Activated CD4-positive, alpha-beta memory T cell treated with anti-CD3 and anti-CD28 coated beads, Interleukin-2, amount 10 ng/mL, durations not matched to agents 7 days and 5 days (primary cell): ENCODE measurements at regions not wholly inside any gene's neighbourhood (a gene's known extent, or its start where the extent isn't known, plus 50 kb on each side); places are given as distances from the start of the nearest gene placed in this dataset.

ENCODE experiments used
- CTCF ChIA-PET: fragments of 350-600 bp; sonication (Branson Sonifier 250); formaldehyde crosslinking; loops from one replicate; lab custom pipeline; 2021; ENCODE audit warnings: antibody characterized with exemption, inconsistent platforms; lab: Charles Lee
- POLR2A ChIA-PET: fragments of 350-600 bp; sonication (Branson Sonifier 250); formaldehyde crosslinking; loops from one replicate; lab custom pipeline; 2021; ENCODE audit warnings: antibody characterized with exemption; lab: Charles Lee
- DNase-seq: peaks from one replicate; pipeline ENCODE4 v3.0.0-alpha.2; 2020
- H3K27ac Mint-ChIP-seq: one replicate; pipeline ENCODE4 v1.8.0; 2021; ENCODE audit warnings: mild to moderate bottlenecking, mixed read lengths
- H3K27me3 Mint-ChIP-seq: one replicate; pipeline ENCODE4 v1.8.0; 2021; ENCODE audit warnings: mixed read lengths
- H3K36me3 Mint-ChIP-seq: one replicate; pipeline ENCODE4 v1.8.0; 2021; ENCODE audit warnings: low read depth, mixed read lengths
- H3K4me1 Mint-ChIP-seq: one replicate; pipeline ENCODE4 v1.8.0; 2021; ENCODE audit warnings: mixed read lengths
- H3K4me3 Mint-ChIP-seq: one replicate; pipeline ENCODE4 v1.8.0; 2021; ENCODE audit warnings: mild to moderate bottlenecking, mixed read lengths
- H3K9me3 Mint-ChIP-seq: one replicate; pipeline ENCODE4 v1.8.0; 2021; ENCODE audit warnings: mixed read lengths

GRCh38 chr10:130901311-130902165 is 410.0 kb downstream of the TCERG1L start:
- Mint-ChIP-seq H3K36me3 (no peaks in the 10 kb centered on the region), H3K4me1 (no peaks in the 10 kb centered on the region), H3K27ac (no peak overlapping the region), H3K4me3 (no peak overlapping the region), H3K9me3 (no peaks in the 10 kb centered on the region), H3K27me3 (no peaks in the 10 kb centered on the region)
- ChIA-PET POLR2A (no interaction called here), CTCF (no interaction called here)
- no peak for DNase-seq

- H3K4me1 Mint-ChIP-seq = no peaks in the 10 kb centered on the region
- peaks cover 2% of the 10 kb centered on the region for H3K9me3 Mint-ChIP-seq
- H3K27me3 Mint-ChIP-seq = no peaks in the 10 kb centered on the region
- POLR2A ChIA-PET = no interaction called here
- DNase-seq = no peak
- CTCF ChIA-PET = no interaction called here
- no peaks in the 10 kb centered on the region for H3K36me3 Mint-ChIP-seq
- no peak overlapping the region for H3K27ac Mint-ChIP-seq
- H3K4me3 Mint-ChIP-seq = no peak overlapping the region
Observed at GRCh38 chr10:130902471-130902870, 409.1 kb downstream of the TCERG1L start.

- Mint-ChIP-seq H3K4me1 (no peaks in the 10 kb centered on the region), H3K9me3 (peaks cover 4% of the 10 kb centered on the region), H3K36me3 (no peaks in the 10 kb centered on the region), H3K27ac (no peak overlapping the region), H3K4me3 (no peak overlapping the region), H3K27me3 (no peaks in the 10 kb centered on the region)
- DNase-seq = no peak
- ChIA-PET CTCF (no interaction called here), POLR2A (no interaction called here)
Observed at GRCh38 chr10:130902929-130903328, 408.6 kb downstream of the TCERG1L start.

GRCh38 chr10:130904676-130905075 is 406.8 kb downstream of the TCERG1L start:
- Mint-ChIP-seq H3K4me1 (no peaks in the 10 kb centered on the region), H3K36me3 (no peaks in the 10 kb centered on the region), H3K9me3 (peaks cover 4% of the 10 kb centered on the region), H3K4me3 (no peak overlapping the region), H3K27ac (no peak overlapping the region), H3K27me3 (no peaks in the 10 kb centered on the region)
- CTCF ChIA-PET = no interaction called here
- POLR2A ChIA-PET = no interaction called here
- DNase-seq = no peak

- no peaks in the 10 kb centered on the region for H3K4me1 Mint-ChIP-seq
- CTCF ChIA-PET = no interaction called here
- no peak overlapping the region for H3K4me3 Mint-ChIP-seq
- H3K27ac Mint-ChIP-seq = no peak overlapping the region
- DNase-seq = no peak
- peaks cover 4% of the 10 kb centered on the region for H3K9me3 Mint-ChIP-seq
- no peaks in the 10 kb centered on the region for H3K27me3 Mint-ChIP-seq
- POLR2A ChIA-PET = no interaction called here
- no peaks in the 10 kb centered on the region for H3K36me3 Mint-ChIP-seq
Observed at GRCh38 chr10:130905386-130905785, 406.1 kb downstream of the TCERG1L start.

GRCh38 chr10:130905921-130906320 is 405.6 kb downstream of the TCERG1L start:
- H3K27me3 Mint-ChIP-seq = no peaks in the 10 kb centered on the region
- no peaks in the 10 kb centered on the region for H3K4me1 Mint-ChIP-seq
- no peak for DNase-seq
- no peak overlapping the region for H3K27ac Mint-ChIP-seq
- H3K4me3 Mint-ChIP-seq = no peak overlapping the region
- no peaks in the 10 kb centered on the region for H3K36me3 Mint-ChIP-seq
- peaks cover 4% of the 10 kb centered on the region for H3K9me3 Mint-ChIP-seq
- ChIA-PET CTCF (no interaction called here), POLR2A (no interaction called here)

- H3K27me3 Mint-ChIP-seq = no peaks in the 10 kb centered on the region
- H3K9me3 Mint-ChIP-seq = peaks cover 14% of the 10 kb centered on the region
- H3K36me3 Mint-ChIP-seq = no peaks in the 10 kb centered on the region
- no peak for DNase-seq
- no peak overlapping the region for H3K27ac Mint-ChIP-seq
- H3K4me3 Mint-ChIP-seq = no peak overlapping the region
- POLR2A ChIA-PET = no interaction called here
- H3K4me1 Mint-ChIP-seq = no peaks in the 10 kb centered on the region
- CTCF ChIA-PET = no interaction called here
Observed at GRCh38 chr10:130910848-130911247, 400.7 kb downstream of the TCERG1L start.

GRCh38 chr10:130913844-130914243 is 397.7 kb downstream of the TCERG1L start:
- Mint-ChIP-seq H3K27ac (no peak overlapping the region), H3K36me3 (no peaks in the 10 kb centered on the region), H3K27me3 (no peaks in the 10 kb centered on the region), H3K4me3 (no peak overlapping the region), H3K9me3 (peaks cover 9% of the 10 kb centered on the region), H3K4me1 (no peaks in the 10 kb centered on the region)
- CTCF ChIA-PET = no interaction called here
- POLR2A ChIA-PET = no interaction called here
- no peak for DNase-seq

GRCh38 chr10:130914367-130914766 is 397.2 kb downstream of the TCERG1L start:
- Mint-ChIP-seq H3K9me3 (peaks cover 9% of the 10 kb centered on the region), H3K4me1 (no peaks in the 10 kb centered on the region), H3K4me3 (no peak overlapping the region), H3K36me3 (no peaks in the 10 kb centered on the region), H3K27ac (no peak overlapping the region), H3K27me3 (no peaks in the 10 kb centered on the region)
- ChIA-PET CTCF (no interaction called here), POLR2A (no interaction called here)
- no peak for DNase-seq

GRCh38 chr10:130915065-130915464 is 396.5 kb downstream of the TCERG1L start:
- no peak overlapping the region for H3K27ac Mint-ChIP-seq
- H3K4me3 Mint-ChIP-seq = no peak overlapping the region
- CTCF ChIA-PET = no interaction called here
- no peak for DNase-seq
- POLR2A ChIA-PET = no interaction called here
- H3K4me1 Mint-ChIP-seq = no peaks in the 10 kb centered on the region
- no peaks in the 10 kb centered on the region for H3K36me3 Mint-ChIP-seq
- H3K9me3 Mint-ChIP-seq = peaks cover 9% of the 10 kb centered on the region
- no peaks in the 10 kb centered on the region for H3K27me3 Mint-ChIP-seq

GRCh38 chr10:130921461-130921860 is 390.1 kb downstream of the TCERG1L start:
- no peak for DNase-seq
- ChIA-PET CTCF (no interaction called here), POLR2A (no interaction called here)
- Mint-ChIP-seq H3K27me3 (no peaks in the 10 kb centered on the region), H3K4me1 (no peaks in the 10 kb centered on the region), H3K9me3 (peaks cover 3% of the 10 kb centered on the region), H3K4me3 (no peak overlapping the region), H3K36me3 (no peaks in the 10 kb centered on the region), H3K27ac (no peak overlapping the region)

- Mint-ChIP-seq H3K9me3 (peaks cover 3% of the 10 kb centered on the region), H3K36me3 (no peaks in the 10 kb centered on the region), H3K27ac (no peak overlapping the region), H3K4me1 (no peaks in the 10 kb centered on the region), H3K27me3 (no peaks in the 10 kb centered on the region), H3K4me3 (no peak overlapping the region)
- ChIA-PET POLR2A (no interaction called here), CTCF (no interaction called here)
- DNase-seq = no peak
Observed at GRCh38 chr10:130921911-130922440, 389.5 kb downstream of the TCERG1L start.

- no peaks in the 10 kb centered on the region for H3K27me3 Mint-ChIP-seq
- H3K4me3 Mint-ChIP-seq = no peak overlapping the region
- no peak for DNase-seq
- no peaks in the 10 kb centered on the region for H3K4me1 Mint-ChIP-seq
- peaks cover 3% of the 10 kb centered on the region for H3K9me3 Mint-ChIP-seq
- POLR2A ChIA-PET = no interaction called here
- CTCF ChIA-PET = no interaction called here
- H3K36me3 Mint-ChIP-seq = no peaks in the 10 kb centered on the region
- no peak overlapping the region for H3K27ac Mint-ChIP-seq
Observed at GRCh38 chr10:130923596-130923995, 387.9 kb downstream of the TCERG1L start.
